ENCODE measurements at regions not wholly inside any gene's neighbourhood (a gene's known extent, or its start where the extent isn't known, plus 50 kb on each side); places are given as distances from the start of the nearest gene placed in this dataset.

- TF ChIP-seq SMC3 (IDR thresholded peaks at IDR 0.05; ENCODE audit: low read depth, low read length) (no peak), CHD1 (IDR thresholded peaks at IDR 0.05; ENCODE audit: low read depth, low read length) (no peak), MAZ (IDR thresholded peaks at IDR 0.05; ENCODE audit: borderline replicate concordance, low read depth, low read length) (no peak)
- TF ChIP-seq, protein P1, sequence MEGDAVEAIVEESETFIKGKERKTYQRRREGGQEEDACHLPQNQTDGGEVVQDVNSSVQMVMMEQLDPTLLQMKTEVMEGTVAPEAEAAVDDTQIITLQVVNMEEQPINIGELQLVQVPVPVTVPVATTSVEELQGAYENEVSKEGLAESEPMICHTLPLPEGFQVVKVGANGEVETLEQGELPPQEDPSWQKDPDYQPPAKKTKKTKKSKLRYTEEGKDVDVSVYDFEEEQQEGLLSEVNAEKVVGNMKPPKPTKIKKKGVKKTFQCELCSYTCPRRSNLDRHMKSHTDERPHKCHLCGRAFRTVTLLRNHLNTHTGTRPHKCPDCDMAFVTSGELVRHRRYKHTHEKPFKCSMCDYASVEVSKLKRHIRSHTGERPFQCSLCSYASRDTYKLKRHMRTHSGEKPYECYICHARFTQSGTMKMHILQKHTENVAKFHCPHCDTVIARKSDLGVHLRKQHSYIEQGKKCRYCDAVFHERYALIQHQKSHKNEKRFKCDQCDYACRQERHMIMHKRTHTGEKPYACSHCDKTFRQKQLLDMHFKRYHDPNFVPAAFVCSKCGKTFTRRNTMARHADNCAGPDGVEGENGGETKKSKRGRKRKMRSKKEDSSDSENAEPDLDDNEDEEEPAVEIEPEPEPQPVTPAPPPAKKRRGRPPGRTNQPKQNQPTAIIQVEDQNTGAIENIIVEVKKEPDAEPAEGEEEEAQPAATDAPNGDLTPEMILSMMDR (conservative IDR thresholded peaks at IDR 0.05; ENCODE audit: low read depth, low read length) = no peak
Measured at GRCh38 chr3:150259526-150260397, 148.3 kb upstream of the TSC22D2 start.

All from IMR-90 (cell line).